Neuronal stem cell (in vitro differentiated cells): ENCODE measurements at regions not wholly inside any gene's neighbourhood (a gene's known extent, or its start where the extent isn't known, plus 50 kb on each side); places are given as distances from the start of the nearest gene placed in this dataset.

Source experiments
- DNase-seq: peaks from one replicate; pipeline ENCODE4 v3.0.0-alpha.2; 2013; ENCODE audit warnings: low spot score
- H2AFZ ChIP-seq: one replicate; pipeline ENCODE4 v1.6.1; 2013; ENCODE audit warnings: mild to moderate bottlenecking, low read length, inconsistent platforms
- H2AK5ac ChIP-seq: 2 replicates; pipeline ENCODE4 v1.6.1; 2013; ENCODE audit warnings: low read depth, mild to moderate bottlenecking, inconsistent platforms, low read length, moderate library complexity, mixed read lengths
- H2BK120ac ChIP-seq: 2 replicates; pipeline ENCODE4 v1.6.1; 2013; ENCODE audit warnings: low read depth, mild to moderate bottlenecking, inconsistent platforms, low read length, moderate library complexity, mixed read lengths
- H2BK12ac ChIP-seq: one replicate; pipeline ENCODE4 v1.6.1; 2013; ENCODE audit warnings: low read length, inconsistent platforms
- H2BK15ac ChIP-seq: 2 replicates; pipeline ENCODE4 v1.6.1; 2013; ENCODE audit warnings: mild to moderate bottlenecking, low read length, inconsistent platforms, mixed read lengths
- H2BK5ac ChIP-seq: one replicate; pipeline ENCODE4 v1.6.1; 2013; ENCODE audit warnings: inconsistent platforms, mild to moderate bottlenecking, low read length, moderate library complexity
- H3K14ac ChIP-seq: one replicate; pipeline ENCODE4 v1.6.1; 2013; ENCODE audit warnings: low read length, inconsistent platforms
- H3K18ac ChIP-seq: 2 replicates; pipeline ENCODE4 v1.6.1; 2013; ENCODE audit warnings: low read length, inconsistent platforms
- H3K23ac ChIP-seq: 2 replicates; pipeline ENCODE4 v1.6.1; 2013; ENCODE audit warnings: low read depth, mild to moderate bottlenecking, mixed read lengths, low read length, inconsistent platforms; ENCODE audit not compliant: poor library complexity
- H3K27ac ChIP-seq: replicated peaks from 3 replicates; pipeline ENCODE4 v1.5.1; 2013; ENCODE audit warnings: low read length, inconsistent platforms
- H3K27me3 ChIP-seq, 3 experiments: 2 replicates each; pipeline ENCODE4 v1.6.1; 2013; ENCODE audit warnings: low read length in 3 of 3, mild to moderate bottlenecking in 2 of 3, inconsistent platforms in 1 of 3, low read depth in 1 of 3, mixed read lengths in 1 of 3, moderate library complexity in 1 of 3; ENCODE audit not compliant: control insufficient read depth in 3 of 3, insufficient read depth in 3 of 3
- H3K36me3 ChIP-seq, 2 donors: replicated peaks in 1 of 2; 2 replicates each; pipeline ENCODE4 v1.6.1; 2013; ENCODE audit warnings: low read length in 2 of 2; ENCODE audit not compliant: control insufficient read depth in 2 of 2, insufficient read depth in 2 of 2
- H3K4ac ChIP-seq: 2 replicates; pipeline ENCODE4 v1.6.1; 2013; ENCODE audit warnings: inconsistent platforms, mild to moderate bottlenecking, low read length, moderate library complexity
- H3K4me1 ChIP-seq, 2 donors: 1 replicate in 1 of 2; 2 replicates in 1 of 2; pipeline ENCODE4 v1.6.1; 2013; ENCODE audit warnings: low read length in 2 of 2, low read depth in 1 of 2; ENCODE audit not compliant: control insufficient read depth in 2 of 2, insufficient read depth in 1 of 2
- H3K4me2 ChIP-seq: one replicate; pipeline ENCODE4 v1.6.1; 2013; ENCODE audit warnings: mild to moderate bottlenecking, low read length, inconsistent platforms; ENCODE audit not compliant: insufficient read depth, poor library complexity, severe bottlenecking
- H3K4me3 ChIP-seq, 2 donors: 2 replicates each; pipeline ENCODE4 v1.5.1; 2013; ENCODE audit warnings: low read length in 2 of 2, mild to moderate bottlenecking in 2 of 2, inconsistent platforms in 1 of 2, moderate library complexity in 1 of 2
- H3K79me1 ChIP-seq: one replicate; pipeline ENCODE4 v1.6.1; 2013; ENCODE audit warnings: low read depth, mild to moderate bottlenecking, inconsistent platforms, low read length, moderate library complexity
- H3K9ac ChIP-seq: one replicate; pipeline ENCODE4 v1.6.1; 2013; ENCODE audit warnings: mild to moderate bottlenecking, low read depth, low read length, inconsistent platforms; ENCODE audit not compliant: poor library complexity
- H3K9me3 ChIP-seq, 2 donors: replicated peaks in 1 of 2; 2 replicates each; pipeline versions ENCODE3 to v1.6.1; 2013; ENCODE audit warnings: low read length in 2 of 2, mild to moderate bottlenecking in 2 of 2, inconsistent platforms in 1 of 2, low read depth in 1 of 2, mixed read lengths in 1 of 2, moderate library complexity in 1 of 2; ENCODE audit not compliant: control insufficient read depth in 2 of 2, insufficient read depth in 1 of 2
- H4K8ac ChIP-seq: one replicate; pipeline ENCODE4 v1.6.1; 2013; ENCODE audit warnings: low read depth, mild to moderate bottlenecking, inconsistent platforms, low read length, moderate library complexity
- H4K91ac ChIP-seq: one replicate; pipeline ENCODE4 v1.6.1; 2013; ENCODE audit warnings: low read length, low read depth, mild to moderate bottlenecking, inconsistent platforms; ENCODE audit not compliant: poor library complexity
- WGBS, 2 donors: extraction: QIAGEN DNeasy Blood & Tissue Kit; methylation state at CpG; one replicate each; pipeline ENCODE4 v1.1.7; 2013; ENCODE audit warnings: missing lambda C conversion rate in 2 of 2, mixed read lengths in 1 of 2; ENCODE audit not compliant: insufficient read length in 2 of 2, insufficient replicate concordance in 1 of 2; ENCODE audit errors: extremely low coverage in 2 of 2; 5-methylcytosine and 5-hydroxymethylcytosine counted together

DNA sequence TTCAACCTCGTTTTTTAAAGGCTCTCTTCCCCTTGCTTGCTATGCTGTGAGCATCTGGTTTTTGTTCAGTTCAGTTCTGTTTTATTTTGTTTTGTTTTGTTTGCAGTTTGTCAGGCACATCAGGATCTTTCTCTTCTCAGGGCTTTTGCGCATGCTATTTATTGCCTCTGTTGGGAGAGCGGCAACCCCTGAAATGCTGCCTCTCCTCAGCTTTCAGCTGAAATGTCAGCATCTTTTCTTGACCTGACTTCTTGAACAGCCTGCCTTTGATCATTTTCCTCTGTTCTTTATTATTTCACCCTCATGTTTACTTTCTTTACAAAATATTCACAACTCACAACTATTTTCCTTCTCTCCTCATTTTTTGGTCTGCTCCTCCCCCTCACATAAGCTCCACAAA is 50.4 kb upstream of the RC3H1 start:
- H3K4me1 ChIP-seq = no peaks in the 10 kb centered on the region
- no peak overlapping the region for H3K23ac ChIP-seq
- no peak overlapping the region for H2BK5ac ChIP-seq
- no peaks in the 10 kb centered on the region for H3K79me1 ChIP-seq
- no peaks in the 10 kb centered on the region for H3K9me3 ChIP-seq
- no peak overlapping the region for H4K8ac ChIP-seq
- no peak overlapping the region for H4K91ac ChIP-seq
- H3K4ac ChIP-seq = no peak overlapping the region
- H2AK5ac ChIP-seq = no peak overlapping the region
- H3K27me3 ChIP-seq = no peaks in the 10 kb centered on the region
- no peak overlapping the region for H2BK12ac ChIP-seq
- no peak overlapping the region for H2BK120ac ChIP-seq
- no peak overlapping the region for H3K27ac ChIP-seq
- WGBS, 2 donors = no CpG with 5 or more reads among the region's 3 CpGs
- H3K36me3 ChIP-seq = no peaks in the 10 kb centered on the region
- no peak overlapping the region for H3K18ac ChIP-seq
- H2BK15ac ChIP-seq = no peak overlapping the region
- no peak overlapping the region for H3K14ac ChIP-seq
- H3K4me2 ChIP-seq = no peak overlapping the region
- DNase-seq = no peak
- H2AFZ ChIP-seq = peak overlapping the region; percentile 39
- H3K9ac ChIP-seq = no peak overlapping the region
- H3K4me3 ChIP-seq = no peak overlapping the region
